Dendritic cell treated with granulocyte-macrophage colony-stimulating factor and Interleukin-4, amounts not matched to agents 40 ng/mL and 50 ng/mL, for 4 days (primary cell): ENCODE measurements at regions not wholly inside any gene's neighbourhood (a gene's known extent, or its start where the extent isn't known, plus 50 kb on each side); places are given as distances from the start of the nearest gene placed in this dataset.

Experiments used
- H3K27ac Mint-ChIP-seq: one replicate; pipeline ENCODE4 v1.8.0; 2022; ENCODE audit warnings: mild to moderate bottlenecking, mixed read lengths
- H3K27me3 Mint-ChIP-seq: one replicate; pipeline ENCODE4 v1.8.0; 2022; ENCODE audit warnings: mild to moderate bottlenecking, mixed read lengths
- H3K36me3 Mint-ChIP-seq: one replicate; pipeline ENCODE4 v1.8.0; 2022; ENCODE audit warnings: low read depth, mixed read lengths
- H3K4me1 Mint-ChIP-seq: one replicate; pipeline ENCODE4 v1.8.0; 2022; ENCODE audit warnings: low read depth, mixed read lengths
- H3K4me3 Mint-ChIP-seq: one replicate; pipeline ENCODE4 v1.8.0; 2022; ENCODE audit warnings: mild to moderate bottlenecking, moderate library complexity, mixed read lengths
- H3K9me3 Mint-ChIP-seq: one replicate; pipeline ENCODE4 v1.8.0; 2022; ENCODE audit warnings: mixed read lengths
- intact Hi-C: fragments of 100-400 bp; cut with micrococcal nuclease; formaldehyde crosslinking; loops from one replicate; pipeline ENCODE4 v1.15.0; 2022

DNA sequence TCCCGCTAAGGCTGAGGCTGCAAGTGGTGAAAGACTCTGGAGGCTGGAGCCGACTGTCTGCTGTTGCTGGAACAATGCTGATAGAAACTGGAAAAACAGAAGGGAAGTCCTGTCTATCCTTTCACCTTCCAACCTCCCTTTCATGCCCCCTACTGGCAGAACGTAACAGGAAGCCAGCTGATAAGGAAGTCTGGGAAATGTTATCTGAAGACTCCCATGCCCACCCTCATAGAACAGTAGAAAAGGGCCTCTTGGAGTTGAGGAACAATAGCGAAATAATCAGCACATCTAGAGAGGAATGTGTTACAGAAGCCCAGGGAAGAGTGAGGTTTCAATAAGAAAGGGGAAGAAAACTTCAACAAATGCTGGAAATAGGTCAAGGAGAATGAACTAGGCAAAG, 117.1 kb upstream of the DKK2 start:
- intact Hi-C loops, result no loop called here
- no peaks in the 10 kb centered on the region for H3K27me3 Mint-ChIP-seq
- no peak overlapping the region for H3K27ac Mint-ChIP-seq
- H3K4me1 Mint-ChIP-seq, result no peaks in the 10 kb centered on the region
- no peaks in the 10 kb centered on the region for H3K36me3 Mint-ChIP-seq
- H3K4me3 Mint-ChIP-seq, result no peak overlapping the region
- H3K9me3 Mint-ChIP-seq, result no peaks in the 10 kb centered on the region

DNA sequence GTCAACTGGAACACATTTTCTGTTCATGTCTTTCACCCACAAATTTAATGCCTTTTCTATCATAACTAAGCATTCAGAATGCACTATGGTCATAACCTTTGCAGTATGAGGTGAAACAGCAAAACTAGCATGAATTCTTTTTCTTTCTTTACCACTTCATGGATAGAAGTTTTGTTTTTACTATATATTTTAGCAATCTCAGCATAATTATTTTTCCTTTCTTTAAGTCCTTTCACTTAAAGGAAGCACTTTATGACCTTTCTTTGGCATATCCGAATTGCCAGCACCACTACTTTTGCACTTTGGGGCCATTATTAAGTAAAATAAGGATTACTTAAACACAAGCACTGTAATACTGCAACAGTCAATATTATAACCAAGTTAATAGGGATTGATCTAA, 115.1 kb upstream of the DKK2 start:
- H3K36me3 Mint-ChIP-seq, result no peaks in the 10 kb centered on the region
- H3K27ac Mint-ChIP-seq, result no peak overlapping the region
- H3K4me3 Mint-ChIP-seq, result no peak overlapping the region
- intact Hi-C loops, result no loop called here
- no peaks in the 10 kb centered on the region for H3K27me3 Mint-ChIP-seq
- H3K9me3 Mint-ChIP-seq, result no peaks in the 10 kb centered on the region
- no peaks in the 10 kb centered on the region for H3K4me1 Mint-ChIP-seq

DNA sequence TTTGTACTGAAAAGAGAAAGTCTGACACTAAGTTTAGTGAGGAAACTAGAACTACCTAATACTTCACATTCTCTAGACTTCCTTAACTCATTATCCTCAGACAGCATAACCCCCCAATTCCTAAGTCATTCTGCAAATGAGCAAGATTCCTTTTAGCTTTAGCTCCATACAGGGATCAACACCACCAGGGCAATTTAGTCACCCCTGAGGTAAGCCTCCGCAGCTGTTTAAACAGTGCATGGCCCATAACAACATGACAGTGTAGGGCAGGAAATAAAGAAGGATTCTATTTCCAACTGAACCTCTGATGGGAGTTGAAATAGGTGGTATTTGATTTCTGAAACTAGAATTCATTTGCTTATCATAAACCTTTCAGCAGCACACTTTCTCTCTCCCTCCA, 112.8 kb upstream of the DKK2 start:
- no peak overlapping the region for H3K27ac Mint-ChIP-seq
- no peaks in the 10 kb centered on the region for H3K9me3 Mint-ChIP-seq
- no peaks in the 10 kb centered on the region for H3K4me1 Mint-ChIP-seq
- H3K27me3 Mint-ChIP-seq, result no peaks in the 10 kb centered on the region
- H3K4me3 Mint-ChIP-seq, result no peak overlapping the region
- intact Hi-C loops, result no loop called here
- no peaks in the 10 kb centered on the region for H3K36me3 Mint-ChIP-seq

DNA sequence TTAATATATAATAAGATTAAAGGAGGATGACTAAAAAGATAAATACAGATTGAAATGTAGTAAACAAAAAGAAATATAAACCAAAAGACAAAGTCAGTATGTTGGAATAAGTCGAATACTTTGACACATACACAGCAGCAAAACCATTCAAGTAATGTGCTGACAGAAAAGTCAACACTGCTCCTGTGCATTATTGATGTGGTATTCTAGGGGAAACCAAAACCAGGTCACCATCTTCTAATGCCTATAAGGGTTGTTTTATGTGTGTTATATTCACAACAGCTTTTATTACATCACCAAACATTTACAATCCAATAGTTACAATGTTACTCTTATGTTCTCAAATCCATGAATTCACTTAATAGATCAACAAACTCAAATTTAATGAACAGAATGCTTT, 111.8 kb upstream of the DKK2 start:
- Mint-ChIP-seq H3K4me1 (no peaks in the 10 kb centered on the region), H3K27ac (no peak overlapping the region), H3K36me3 (no peaks in the 10 kb centered on the region), H3K4me3 (no peak overlapping the region), H3K27me3 (no peaks in the 10 kb centered on the region), H3K9me3 (no peaks in the 10 kb centered on the region)
- intact Hi-C loops, result no loop called here

DNA sequence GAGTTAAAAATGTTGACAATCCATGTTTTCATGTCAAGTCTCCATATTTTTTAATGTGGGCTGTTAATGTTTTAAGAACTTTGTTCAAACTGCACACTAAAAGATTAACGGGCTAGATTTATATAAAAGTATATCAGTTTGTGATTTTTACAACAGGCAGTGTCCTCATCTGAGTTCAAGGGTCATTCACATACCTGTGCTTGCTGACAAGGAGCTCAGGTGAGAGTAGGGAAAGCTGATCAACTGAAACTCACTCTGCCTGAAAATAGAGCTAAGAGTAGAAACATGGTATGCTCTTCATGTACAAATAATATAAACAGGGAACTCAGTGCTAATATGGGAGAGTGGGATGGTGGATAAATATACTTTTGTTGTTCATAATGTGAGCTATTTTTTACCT, 102.3 kb upstream of the DKK2 start:
- no peaks in the 10 kb centered on the region for H3K36me3 Mint-ChIP-seq
- intact Hi-C loops, result no loop called here

DNA sequence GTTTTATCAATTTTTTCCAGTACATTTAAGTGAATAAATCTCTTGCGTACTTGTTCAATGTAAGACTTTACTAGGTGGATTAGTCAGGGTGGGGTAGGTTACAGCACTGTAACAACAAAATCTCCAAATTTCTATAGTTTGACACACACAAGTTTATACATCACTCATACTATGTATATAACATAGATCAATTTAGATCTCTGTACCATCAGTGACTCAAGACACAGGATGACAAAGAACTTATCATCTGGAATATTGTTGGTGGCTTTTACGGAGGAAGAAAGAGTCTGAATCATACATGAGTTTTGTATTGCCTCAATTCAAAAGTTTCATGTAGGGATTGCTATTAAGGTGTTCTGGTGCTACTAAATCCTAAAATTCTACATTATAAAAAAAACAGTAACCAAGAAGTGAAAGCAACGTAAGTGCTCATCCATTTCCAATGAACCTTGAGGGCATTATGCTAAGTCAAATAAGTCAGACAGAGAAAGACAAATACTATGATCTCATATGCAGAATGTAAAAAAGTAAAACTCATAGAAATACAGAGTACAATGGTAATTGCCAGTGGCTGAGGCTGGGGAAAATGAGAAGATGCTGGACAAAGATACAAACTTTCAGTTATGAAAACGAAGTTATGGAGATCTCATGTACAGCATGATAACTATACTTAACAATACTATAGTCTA, 98.0 kb upstream of the DKK2 start:
- H3K9me3 Mint-ChIP-seq, result no peaks in the 10 kb centered on the region
- no peak overlapping the region for H3K4me3 Mint-ChIP-seq
- no peaks in the 10 kb centered on the region for H3K27me3 Mint-ChIP-seq
- H3K4me1 Mint-ChIP-seq, result no peaks in the 10 kb centered on the region
- no peaks in the 10 kb centered on the region for H3K36me3 Mint-ChIP-seq
- no peak overlapping the region for H3K27ac Mint-ChIP-seq
- intact Hi-C loops, result no loop called here

More for the DNA sequence above, 102.3 kb upstream of the DKK2 start:
- H3K9me3 Mint-ChIP-seq, result no peaks in the 10 kb centered on the region
- H3K27ac Mint-ChIP-seq, result no peak overlapping the region
- H3K4me1 Mint-ChIP-seq, result no peaks in the 10 kb centered on the region
- no peaks in the 10 kb centered on the region for H3K27me3 Mint-ChIP-seq
- no peak overlapping the region for H3K4me3 Mint-ChIP-seq

DNA sequence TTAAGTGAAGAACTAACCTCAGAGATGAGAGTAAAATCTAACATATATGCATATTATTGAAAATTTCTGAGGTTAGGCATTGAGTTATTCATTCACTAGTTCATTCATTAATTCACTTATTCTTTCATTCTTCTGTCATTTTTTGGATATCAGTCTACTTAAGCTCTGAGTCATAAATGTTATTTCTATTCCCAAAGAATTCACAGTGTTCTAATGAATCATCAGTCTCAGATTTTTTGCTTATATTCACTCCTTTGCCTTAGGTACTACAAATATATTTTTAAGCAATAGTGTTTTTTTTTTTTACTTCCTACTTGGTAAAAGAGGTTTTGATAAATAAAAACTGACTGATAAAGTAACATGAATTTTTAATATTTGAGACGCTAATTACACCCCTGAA, 95.2 kb upstream of the DKK2 start:
- intact Hi-C loops, result no loop called here
- H3K9me3 Mint-ChIP-seq, result no peaks in the 10 kb centered on the region
- H3K27me3 Mint-ChIP-seq, result no peaks in the 10 kb centered on the region
- H3K27ac Mint-ChIP-seq, result no peak overlapping the region
- H3K4me3 Mint-ChIP-seq, result no peak overlapping the region
- H3K4me1 Mint-ChIP-seq, result no peaks in the 10 kb centered on the region
- H3K36me3 Mint-ChIP-seq, result no peaks in the 10 kb centered on the region

DNA sequence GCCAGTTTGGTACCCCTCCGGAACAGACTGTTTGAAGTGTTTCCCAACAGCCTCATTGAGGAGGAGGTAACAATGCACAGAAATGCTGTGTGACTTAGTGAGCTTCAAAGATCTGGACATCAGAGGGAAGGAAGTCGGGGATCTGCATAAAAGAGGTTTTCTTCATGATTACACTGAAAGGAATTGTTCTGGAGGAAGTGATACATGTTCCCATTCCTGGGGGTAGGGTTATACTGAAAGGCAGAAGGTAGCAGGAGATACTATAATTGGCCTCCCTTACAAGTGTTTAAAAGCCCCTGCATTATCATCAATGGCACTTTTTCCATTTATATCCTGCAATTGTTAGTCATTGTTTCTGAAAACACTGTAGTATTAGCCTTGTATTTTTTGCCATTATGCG, 94.0 kb upstream of the DKK2 start:
- Mint-ChIP-seq H3K27ac (no peak overlapping the region), H3K4me3 (no peak overlapping the region), H3K36me3 (no peaks in the 10 kb centered on the region), H3K9me3 (no peaks in the 10 kb centered on the region), H3K27me3 (no peaks in the 10 kb centered on the region), H3K4me1 (no peaks in the 10 kb centered on the region)
- intact Hi-C loops, result no loop called here

DNA sequence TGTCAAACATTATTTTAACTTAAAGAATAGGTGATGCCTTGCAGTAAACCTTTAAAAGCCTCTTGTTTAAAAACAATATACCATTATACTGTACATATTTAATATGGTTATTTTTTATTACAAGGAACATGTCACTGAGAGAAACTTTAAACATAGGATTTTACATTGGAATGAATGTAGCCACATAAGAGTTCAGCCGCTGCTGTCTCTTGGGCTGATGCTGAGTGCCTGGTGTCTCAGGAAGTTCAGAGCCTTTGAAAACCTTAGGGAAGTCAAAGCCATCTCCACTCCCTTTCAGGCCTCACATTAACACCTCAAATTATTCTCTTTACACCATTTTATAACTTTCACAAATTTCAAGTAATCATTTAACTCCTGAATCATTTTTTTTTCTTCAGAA, 93.5 kb upstream of the DKK2 start:
- H3K4me3 Mint-ChIP-seq, result no peak overlapping the region
- intact Hi-C loops, result no loop called here
- no peaks in the 10 kb centered on the region for H3K9me3 Mint-ChIP-seq
- H3K27ac Mint-ChIP-seq, result no peak overlapping the region
- no peaks in the 10 kb centered on the region for H3K27me3 Mint-ChIP-seq
- H3K4me1 Mint-ChIP-seq, result no peaks in the 10 kb centered on the region
- no peaks in the 10 kb centered on the region for H3K36me3 Mint-ChIP-seq

DNA sequence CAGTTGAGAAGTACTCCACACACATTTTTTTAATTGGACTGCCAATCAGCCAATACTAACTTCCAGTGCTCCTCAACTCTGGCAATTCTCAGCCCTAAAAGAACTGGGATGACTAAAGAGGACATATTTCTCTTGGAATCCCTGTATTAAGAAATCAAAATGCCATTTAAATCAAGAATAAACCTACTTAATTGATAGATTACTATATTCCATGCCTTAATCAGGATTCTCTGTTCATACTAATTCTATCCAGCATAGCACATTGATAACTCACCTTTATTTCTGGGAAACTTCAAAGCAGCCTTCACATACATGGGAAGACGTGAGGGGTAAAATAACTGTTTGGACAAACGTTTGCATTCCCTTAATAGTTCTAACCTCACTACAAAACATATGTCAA, 93.0 kb upstream of the DKK2 start:
- intact Hi-C loops, result no loop called here
- H3K27me3 Mint-ChIP-seq, result no peaks in the 10 kb centered on the region
- H3K9me3 Mint-ChIP-seq, result no peaks in the 10 kb centered on the region
- no peak overlapping the region for H3K27ac Mint-ChIP-seq
- H3K4me3 Mint-ChIP-seq, result no peak overlapping the region
- H3K4me1 Mint-ChIP-seq, result no peaks in the 10 kb centered on the region
- no peaks in the 10 kb centered on the region for H3K36me3 Mint-ChIP-seq

DNA sequence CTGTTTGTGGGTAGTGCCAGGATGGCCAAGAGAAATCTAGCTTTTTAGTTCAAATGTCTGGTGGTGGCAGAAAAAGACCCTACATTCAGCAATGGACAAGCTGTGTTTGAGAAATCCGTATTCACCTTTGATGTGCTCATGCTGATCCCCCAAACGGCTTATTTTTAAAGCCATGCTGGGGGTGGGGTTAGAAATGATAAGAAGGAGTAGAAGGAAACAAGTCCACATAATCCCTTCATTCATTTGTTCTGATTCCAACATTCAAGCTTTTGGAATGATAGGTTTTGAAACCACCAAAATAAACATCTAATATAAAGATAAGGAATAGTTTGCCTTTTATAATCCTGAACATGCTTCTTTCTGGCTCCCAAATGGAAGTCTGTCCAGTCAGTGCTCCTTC, 92.0 kb upstream of the DKK2 start:
- H3K9me3 Mint-ChIP-seq, result no peaks in the 10 kb centered on the region
- H3K27me3 Mint-ChIP-seq, result no peaks in the 10 kb centered on the region
- H3K4me1 Mint-ChIP-seq, result no peaks in the 10 kb centered on the region
- intact Hi-C loops, result no loop called here
- no peaks in the 10 kb centered on the region for H3K36me3 Mint-ChIP-seq
- no peak overlapping the region for H3K4me3 Mint-ChIP-seq
- H3K27ac Mint-ChIP-seq, result no peak overlapping the region

DNA sequence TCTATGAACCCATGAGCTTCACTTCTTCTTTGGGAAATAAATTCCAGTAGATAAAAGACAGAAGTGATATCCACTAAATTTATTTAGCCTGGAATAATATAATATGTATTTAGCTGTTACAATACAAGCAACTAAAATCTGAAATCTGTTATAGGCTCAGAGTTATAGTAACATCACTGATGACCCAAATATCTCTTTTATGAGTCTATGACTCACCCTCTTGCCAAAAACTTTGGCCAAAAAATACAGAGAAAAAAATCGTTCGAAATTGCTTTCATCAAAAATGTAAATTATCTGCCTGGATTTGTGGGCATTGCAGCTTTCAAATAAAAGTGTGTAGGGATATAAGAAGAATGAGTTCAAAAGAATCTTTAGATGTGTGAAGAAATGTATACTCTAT, 89.4 kb upstream of the DKK2 start:
- Mint-ChIP-seq H3K9me3 (no peaks in the 10 kb centered on the region), H3K4me1 (no peaks in the 10 kb centered on the region), H3K27ac (no peak overlapping the region), H3K27me3 (no peaks in the 10 kb centered on the region), H3K36me3 (no peaks in the 10 kb centered on the region), H3K4me3 (no peak overlapping the region)
- intact Hi-C loops, result no loop called here

DNA sequence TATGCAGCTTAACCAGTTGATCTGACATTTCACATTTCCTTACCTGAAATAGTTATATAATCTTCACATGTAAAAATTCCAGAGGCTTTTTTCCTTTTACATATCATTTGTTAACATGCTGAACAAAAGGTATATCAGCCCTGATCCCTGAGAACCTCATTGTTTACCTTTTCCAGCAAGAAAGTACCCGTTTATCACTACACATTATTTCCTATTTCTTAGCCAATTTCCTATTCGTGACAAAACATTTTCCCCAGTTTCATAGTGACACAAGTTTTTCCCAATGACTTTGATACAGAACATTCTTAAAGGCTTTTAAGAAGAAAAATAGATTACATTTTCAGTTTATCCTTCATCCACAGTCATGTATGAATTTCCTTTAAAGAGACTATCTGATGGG, 86.6 kb upstream of the DKK2 start:
- no peak overlapping the region for H3K27ac Mint-ChIP-seq
- no peaks in the 10 kb centered on the region for H3K9me3 Mint-ChIP-seq
- H3K27me3 Mint-ChIP-seq, result no peaks in the 10 kb centered on the region
- intact Hi-C loops, result no loop called here
- H3K36me3 Mint-ChIP-seq, result no peaks in the 10 kb centered on the region
- H3K4me1 Mint-ChIP-seq, result no peaks in the 10 kb centered on the region
- no peak overlapping the region for H3K4me3 Mint-ChIP-seq

DNA sequence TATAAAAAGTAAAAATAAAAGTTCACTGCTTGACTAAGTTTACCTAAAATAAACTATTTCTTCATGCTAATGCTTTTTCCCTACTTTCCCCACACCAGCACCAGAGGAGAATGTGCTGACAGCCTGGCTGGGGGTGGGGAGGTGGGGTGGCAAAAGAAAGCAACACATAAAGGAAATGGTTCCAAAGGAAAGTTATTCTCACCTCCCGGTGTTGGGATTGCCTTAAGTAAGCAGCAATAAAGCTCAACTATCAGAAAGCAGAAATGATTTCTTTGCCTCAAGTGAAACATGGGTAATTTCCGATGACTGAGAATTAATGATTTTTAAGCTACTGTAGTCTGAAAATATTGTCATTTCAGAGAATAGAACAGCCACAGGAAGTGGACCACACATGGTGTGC, 84.5 kb upstream of the DKK2 start:
- Mint-ChIP-seq H3K27me3 (no peaks in the 10 kb centered on the region), H3K36me3 (no peaks in the 10 kb centered on the region), H3K4me3 (no peak overlapping the region), H3K9me3 (peaks cover 9% of the 10 kb centered on the region), H3K27ac (no peak overlapping the region), H3K4me1 (no peaks in the 10 kb centered on the region)
- intact Hi-C loops, result no loop called here

DNA sequence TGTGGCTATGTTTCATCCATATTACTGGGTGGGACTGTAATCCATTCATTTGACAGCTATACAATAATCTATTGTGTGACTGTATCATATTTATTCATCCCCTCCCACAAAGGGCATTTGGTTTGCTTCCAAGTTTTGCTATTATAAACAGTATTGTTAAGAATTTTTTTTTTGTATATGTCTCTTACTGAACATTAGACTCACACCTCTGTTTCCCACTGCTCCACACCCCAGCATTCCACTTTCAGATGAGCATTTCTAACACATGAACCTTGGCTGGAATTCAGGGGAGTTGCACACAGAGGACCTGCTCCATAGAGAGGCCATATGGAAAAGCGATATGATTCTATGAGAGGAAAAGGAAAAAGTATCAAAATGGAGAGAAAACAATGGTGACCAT, 81.6 kb upstream of the DKK2 start:
- Mint-ChIP-seq H3K4me1 (no peaks in the 10 kb centered on the region), H3K27ac (no peak overlapping the region), H3K36me3 (no peaks in the 10 kb centered on the region), H3K9me3 (peaks cover 14% of the 10 kb centered on the region), H3K4me3 (no peak overlapping the region), H3K27me3 (no peaks in the 10 kb centered on the region)
- intact Hi-C loops, result no loop called here
